IPS-18a (cell line): ENCODE measurements at regions not wholly inside any gene's neighbourhood (a gene's known extent, or its start where the extent isn't known, plus 50 kb on each side); places are given as distances from the start of the nearest gene placed in this dataset.

Source experiments
- H3K27ac ChIP-seq: one replicate; pipeline ENCODE4 v1.5.1; 2013; ENCODE audit warnings: low read length
- H3K27me3 ChIP-seq: one replicate; pipeline ENCODE4 v1.6.1; 2013; ENCODE audit warnings: mild to moderate bottlenecking, low read length; ENCODE audit not compliant: control insufficient read depth, insufficient read depth
- H3K36me3 ChIP-seq: one replicate; pipeline ENCODE4 v1.6.1; 2013; ENCODE audit warnings: low read depth, low read length; ENCODE audit not compliant: control insufficient read depth
- H3K4me1 ChIP-seq: one replicate; pipeline ENCODE4 v1.6.1; 2013; ENCODE audit warnings: low read depth, low read length; ENCODE audit not compliant: control insufficient read depth
- H3K4me3 ChIP-seq: one replicate; pipeline ENCODE4 v1.5.1; 2013; ENCODE audit warnings: low read length
- H3K9ac ChIP-seq: one replicate; pipeline ENCODE4 v1.6.1; 2013; ENCODE audit warnings: mild to moderate bottlenecking, low read length, moderate library complexity
- H3K9me3 ChIP-seq: one replicate; pipeline ENCODE4 v1.6.1; 2013; ENCODE audit warnings: low read depth, low read length; ENCODE audit not compliant: control insufficient read depth

GRCh38 chr12:88973998-88974397 is 378.3 kb downstream of the DUSP6 start:
- H3K27ac ChIP-seq = no peak overlapping the region
- no peak overlapping the region for H3K9ac ChIP-seq
- H3K4me1 ChIP-seq = no peaks in the 10 kb centered on the region
- no peaks in the 10 kb centered on the region for H3K27me3 ChIP-seq
- H3K9me3 ChIP-seq = no peaks in the 10 kb centered on the region
- H3K36me3 ChIP-seq = no peaks in the 10 kb centered on the region
- H3K4me3 ChIP-seq = no peak overlapping the region

DNA sequence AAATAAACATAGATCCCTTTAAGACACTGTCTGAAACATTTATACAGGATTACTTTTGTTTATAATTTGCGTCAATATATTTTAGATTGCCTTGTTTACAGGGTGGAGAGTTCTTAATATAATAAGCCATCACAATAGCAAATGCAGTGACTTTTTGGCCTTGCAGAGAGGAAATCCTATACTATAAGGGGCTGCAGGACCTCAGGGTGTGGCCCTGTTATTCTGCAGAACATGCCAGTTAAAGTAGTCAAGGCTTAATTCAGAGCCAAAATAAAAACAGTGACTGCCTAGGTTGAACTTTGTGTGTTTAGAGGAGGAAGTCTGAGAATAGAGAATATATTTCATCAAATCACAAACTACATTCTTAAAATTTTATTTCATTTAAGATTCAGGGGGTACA is 381.6 kb downstream of the DUSP6 start:
- Histone ChIP-seq H3K9me3 (no peaks in the 10 kb centered on the region), H3K36me3 (no peaks in the 10 kb centered on the region), H3K4me3 (no peak overlapping the region), H3K27ac (no peak overlapping the region), H3K9ac (no peak overlapping the region), H3K27me3 (no peaks in the 10 kb centered on the region), H3K4me1 (no peaks in the 10 kb centered on the region)

GRCh38 chr12:88969127-88969526 is 383.2 kb downstream of the DUSP6 start:
- no peak overlapping the region for H3K9ac ChIP-seq
- H3K4me3 ChIP-seq = no peak overlapping the region
- no peaks in the 10 kb centered on the region for H3K36me3 ChIP-seq
- no peaks in the 10 kb centered on the region for H3K9me3 ChIP-seq
- no peaks in the 10 kb centered on the region for H3K27me3 ChIP-seq
- H3K4me1 ChIP-seq = no peaks in the 10 kb centered on the region
- H3K27ac ChIP-seq = no peak overlapping the region

GRCh38 chr12:88960213-88960878 is 380.1 kb upstream of the KITLG start:
- Histone ChIP-seq H3K27me3 (peaks cover 39% of the 10 kb centered on the region), H3K9ac (no peak overlapping the region), H3K9me3 (no peaks in the 10 kb centered on the region), H3K4me1 (peaks cover 35% of the 10 kb centered on the region), H3K36me3 (no peaks in the 10 kb centered on the region), H3K27ac (no peak overlapping the region), H3K4me3 (no peak overlapping the region)

- peaks cover 40% of the 10 kb centered on the region for H3K4me1 ChIP-seq
- H3K4me3 ChIP-seq = peak overlapping the region; percentile 19
- H3K27ac ChIP-seq = no peak overlapping the region
- H3K27me3 ChIP-seq = peaks cover 53% of the 10 kb centered on the region
- H3K36me3 ChIP-seq = no peaks in the 10 kb centered on the region
- no peak overlapping the region for H3K9ac ChIP-seq
- H3K9me3 ChIP-seq = no peaks in the 10 kb centered on the region
These were observed 378.7 kb upstream of the KITLG start for GRCh38 chr12:88958946-88959345.

GRCh38 chr12:88958153-88958552 is 377.9 kb upstream of the KITLG start:
- H3K4me3 ChIP-seq = peak overlapping the region; percentile 19
- no peaks in the 10 kb centered on the region for H3K36me3 ChIP-seq
- no peak overlapping the region for H3K9ac ChIP-seq
- H3K9me3 ChIP-seq = no peaks in the 10 kb centered on the region
- H3K27ac ChIP-seq = no peak overlapping the region
- peaks cover 40% of the 10 kb centered on the region for H3K4me1 ChIP-seq
- peaks cover 61% of the 10 kb centered on the region for H3K27me3 ChIP-seq

GRCh38 chr12:88957358-88957757 is 377.1 kb upstream of the KITLG start:
- no peaks in the 10 kb centered on the region for H3K9me3 ChIP-seq
- no peak overlapping the region for H3K4me3 ChIP-seq
- no peaks in the 10 kb centered on the region for H3K36me3 ChIP-seq
- peaks cover 44% of the 10 kb centered on the region for H3K4me1 ChIP-seq
- H3K27ac ChIP-seq = no peak overlapping the region
- H3K27me3 ChIP-seq = peaks cover 69% of the 10 kb centered on the region
- no peak overlapping the region for H3K9ac ChIP-seq

DNA sequence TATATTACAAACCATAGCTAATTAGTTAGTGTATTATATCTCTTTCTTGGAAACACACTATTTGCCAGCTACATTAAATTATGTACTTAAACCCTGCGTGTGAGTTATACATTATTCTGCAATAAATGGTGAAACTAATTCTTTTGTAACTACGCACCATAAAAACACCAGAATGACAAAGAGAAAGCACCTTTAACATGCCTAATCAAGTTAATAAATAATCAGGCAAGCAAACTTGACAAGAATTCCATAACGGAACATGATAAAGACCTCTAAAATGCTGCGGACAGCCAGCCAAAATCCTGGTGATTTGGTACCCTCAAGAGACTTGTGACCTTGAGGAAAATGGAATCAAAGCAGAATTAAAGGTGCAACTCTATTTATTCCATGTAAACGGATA is 375.3 kb upstream of the KITLG start:
- peaks cover 80% of the 10 kb centered on the region for H3K27me3 ChIP-seq

DNA sequence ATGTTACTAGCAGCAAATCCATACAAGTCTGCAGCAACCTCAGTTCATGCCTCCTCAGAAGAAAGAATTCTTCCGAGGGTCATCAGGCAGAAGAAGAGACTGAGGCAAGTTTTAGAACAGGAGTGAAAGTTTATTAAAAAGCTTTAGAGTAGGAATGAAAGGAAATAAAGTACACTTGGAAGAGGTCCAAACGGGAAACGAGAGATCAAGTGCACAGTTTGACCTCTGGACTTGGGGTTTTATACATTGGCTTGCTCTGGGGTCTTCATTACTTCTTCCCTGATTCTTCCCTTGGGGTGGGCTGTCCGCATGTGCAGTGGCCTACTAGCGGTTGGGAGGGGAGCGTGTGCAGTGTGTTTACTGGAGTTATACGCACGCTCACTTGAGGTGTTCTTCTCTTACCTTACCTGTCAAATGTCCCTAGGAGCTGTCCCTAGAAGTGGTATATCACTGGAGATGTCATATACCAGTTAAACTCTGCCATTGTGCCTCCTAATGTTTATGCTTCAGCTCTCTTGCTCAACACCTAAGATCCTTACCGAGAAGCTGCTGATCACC is 372.8 kb upstream of the KITLG start:
- H3K4me1 ChIP-seq = peaks cover 33% of the 10 kb centered on the region
- no peaks in the 10 kb centered on the region for H3K9me3 ChIP-seq
- peaks cover 76% of the 10 kb centered on the region for H3K27me3 ChIP-seq
- H3K27ac ChIP-seq = no peak overlapping the region
- no peak overlapping the region for H3K4me3 ChIP-seq
- H3K36me3 ChIP-seq = no peaks in the 10 kb centered on the region
- no peak overlapping the region for H3K9ac ChIP-seq

More for the DNA sequence above, 375.3 kb upstream of the KITLG start:
- Histone ChIP-seq H3K36me3 (no peaks in the 10 kb centered on the region), H3K4me1 (peaks cover 55% of the 10 kb centered on the region), H3K27ac (no peak overlapping the region), H3K9me3 (no peaks in the 10 kb centered on the region), H3K4me3 (no peak overlapping the region), H3K9ac (no peak overlapping the region)

DNA sequence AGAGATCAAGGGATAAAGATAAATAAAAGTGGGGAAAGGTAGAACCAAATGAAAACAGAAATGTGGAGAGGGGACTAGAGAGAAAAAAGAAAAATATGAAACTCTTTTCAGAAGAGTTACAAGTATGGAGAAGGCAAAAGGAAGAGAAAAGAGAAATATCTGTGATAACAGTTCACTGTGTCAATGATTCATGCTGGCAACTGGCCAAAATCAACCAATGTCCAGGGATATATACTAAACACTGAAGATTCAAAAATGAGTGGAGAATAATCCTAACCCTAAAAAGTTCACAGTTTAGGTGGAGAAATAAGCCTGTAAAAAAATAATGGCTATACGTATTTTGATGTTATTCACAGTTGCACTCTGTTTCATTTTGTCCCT is 372.3 kb upstream of the KITLG start:
- peak overlapping the region; percentile 9 for H3K4me3 ChIP-seq
- H3K4me1 ChIP-seq = peaks cover 27% of the 10 kb centered on the region
- no peaks in the 10 kb centered on the region for H3K9me3 ChIP-seq
- H3K9ac ChIP-seq = no peak overlapping the region
- peaks cover 74% of the 10 kb centered on the region for H3K27me3 ChIP-seq
- H3K27ac ChIP-seq = no peak overlapping the region
- no peaks in the 10 kb centered on the region for H3K36me3 ChIP-seq

DNA sequence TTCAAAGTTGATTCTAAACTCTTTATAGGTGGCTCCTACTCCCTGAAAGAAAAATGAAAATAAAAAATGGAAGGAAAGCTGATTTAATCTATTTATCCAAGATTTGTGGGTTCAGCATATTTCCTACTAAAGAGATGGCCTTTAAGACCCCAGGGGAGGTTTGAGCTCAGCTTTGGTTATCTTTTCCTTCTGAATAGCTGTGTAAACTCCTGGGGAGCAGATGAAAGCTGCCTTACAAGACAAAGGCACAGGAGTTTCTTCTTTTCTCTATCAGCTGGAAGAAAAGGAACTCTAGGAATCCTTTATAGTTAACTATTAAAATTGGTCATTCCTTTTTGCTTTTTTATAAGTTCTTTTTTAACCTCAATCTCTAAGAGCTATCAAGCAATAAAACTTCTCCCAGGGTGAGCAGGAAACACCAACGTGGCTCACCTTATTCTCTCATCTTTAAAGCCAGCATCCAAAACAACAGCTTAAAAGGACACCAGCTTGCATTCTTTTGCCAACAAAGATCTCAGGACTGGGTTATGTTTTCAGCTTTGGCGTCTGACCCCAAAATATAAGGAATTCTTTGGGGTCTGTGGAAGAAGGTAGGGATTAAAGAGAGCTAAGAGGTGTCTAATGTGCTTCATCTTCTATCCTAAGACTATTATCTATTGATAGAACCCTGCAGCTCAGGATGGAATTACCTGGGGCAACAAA is 371.7 kb upstream of the KITLG start:
- Histone ChIP-seq H3K9me3 (no peaks in the 10 kb centered on the region), H3K9ac (no peak overlapping the region), H3K36me3 (no peaks in the 10 kb centered on the region), H3K4me1 (peaks cover 26% of the 10 kb centered on the region), H3K27ac (no peak overlapping the region), H3K27me3 (peaks cover 69% of the 10 kb centered on the region), H3K4me3 (peak overlapping the region; percentile 9)

DNA sequence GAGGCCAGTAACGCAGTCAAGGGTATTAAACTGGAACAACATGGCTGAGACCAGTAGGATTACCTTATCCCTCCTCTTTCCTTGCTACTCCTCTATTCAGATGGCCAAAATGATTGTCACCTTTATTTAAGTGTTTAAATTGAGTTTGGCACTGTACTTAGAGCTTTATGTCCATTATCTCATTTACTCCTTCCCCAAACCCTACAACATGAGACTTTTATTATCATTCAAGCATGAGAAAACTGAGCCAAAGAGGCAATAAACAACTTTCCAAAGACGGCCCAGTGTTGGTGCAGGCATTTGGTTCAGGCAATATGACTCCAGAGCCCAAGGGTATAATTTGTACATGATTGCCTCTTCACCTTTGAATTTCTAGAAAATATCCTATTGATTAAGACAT is 370.9 kb upstream of the KITLG start:
- Histone ChIP-seq H3K4me3 (no peak overlapping the region), H3K9ac (no peak overlapping the region), H3K9me3 (no peaks in the 10 kb centered on the region), H3K27me3 (peaks cover 60% of the 10 kb centered on the region), H3K4me1 (peaks cover 32% of the 10 kb centered on the region), H3K27ac (no peak overlapping the region), H3K36me3 (no peaks in the 10 kb centered on the region)
